ENCODE measurements at regions not wholly inside any gene's neighbourhood (a gene's known extent, or its start where the extent isn't known, plus 50 kb on each side); places are given as distances from the start of the nearest gene placed in this dataset.

- no peak for TF ChIP-seq CTCF (conservative IDR thresholded peaks at IDR 0.05; ENCODE audit: low read length)
- no peak for TF ChIP-seq EZH2phosphoT487 (IDR thresholded peaks at IDR 0.05; ENCODE audit: borderline replicate concordance, low read depth, low read length)
Observed at GRCh38 chr7:83863906-83864305, 215.0 kb upstream of the SEMA3E start.
